Mesendoderm (in vitro differentiated cells): ENCODE measurements at regions not wholly inside any gene's neighbourhood (a gene's known extent, or its start where the extent isn't known, plus 50 kb on each side); places are given as distances from the start of the nearest gene placed in this dataset.

ENCODE experiments used
- DNase-seq: peaks from one replicate; pipeline ENCODE4 v3.0.0; 2013
- H2AK5ac ChIP-seq: 2 replicates; pipeline ENCODE4 v1.6.1; 2013; ENCODE audit warnings: low read length, inconsistent platforms
- H2BK120ac ChIP-seq: 2 replicates; pipeline ENCODE4 v1.6.1; 2013; ENCODE audit warnings: low read depth, mild to moderate bottlenecking, low read length, moderate library complexity, mixed read lengths
- H2BK15ac ChIP-seq: replicated peaks from 2 replicates; pipeline ENCODE4 v1.6.1; 2013; ENCODE audit warnings: low read depth, mild to moderate bottlenecking, moderate library complexity
- H2BK5ac ChIP-seq: 2 replicates; pipeline ENCODE4 v1.6.1; 2013; ENCODE audit warnings: low read length, inconsistent platforms
- H3K18ac ChIP-seq: 2 replicates; pipeline ENCODE4 v1.6.1; 2013; ENCODE audit warnings: mild to moderate bottlenecking, low read length, mixed read lengths
- H3K23ac ChIP-seq: one replicate; pipeline ENCODE4 v1.6.1; 2013; ENCODE audit warnings: low read length
- H3K27ac ChIP-seq: 2 replicates; pipeline ENCODE4 v1.5.1; 2013; ENCODE audit warnings: low read depth, mild to moderate bottlenecking, inconsistent platforms, low read length, moderate library complexity
- H3K27me3 ChIP-seq: 2 replicates; pipeline ENCODE4 v1.6.1; 2013; ENCODE audit warnings: low read length, control low read depth, mild to moderate bottlenecking, inconsistent platforms; ENCODE audit not compliant: insufficient read depth, poor library complexity
- H3K36me3 ChIP-seq: 2 replicates; pipeline ENCODE4 v1.6.1; 2013; ENCODE audit warnings: low read length, inconsistent platforms; ENCODE audit not compliant: control insufficient read depth, insufficient read depth
- H3K4ac ChIP-seq: one replicate; pipeline ENCODE4 v1.6.1; 2013; ENCODE audit warnings: low read depth, mild to moderate bottlenecking, low read length, moderate library complexity
- H3K4me1 ChIP-seq: 2 replicates; pipeline ENCODE4 v1.6.1; 2013; ENCODE audit warnings: low read depth, low read length, inconsistent platforms; ENCODE audit not compliant: control insufficient read depth
- H3K4me2 ChIP-seq: 2 replicates; pipeline ENCODE4 v1.6.1; 2013; ENCODE audit warnings: low read length
- H3K4me3 ChIP-seq: 2 replicates; pipeline ENCODE4 v1.5.1; 2013; ENCODE audit warnings: mild to moderate bottlenecking, low read length
- H3K56ac ChIP-seq: one replicate; pipeline ENCODE4 v1.6.1; 2013; ENCODE audit warnings: low read length
- H3K79me1 ChIP-seq: 2 replicates; pipeline ENCODE4 v1.6.1; 2013; ENCODE audit warnings: low read length, inconsistent platforms
- H3K79me2 ChIP-seq: 2 replicates; pipeline ENCODE4 v1.6.1; 2013; ENCODE audit warnings: mild to moderate bottlenecking, low read length; ENCODE audit not compliant: control insufficient read depth, insufficient read depth
- H3K9ac ChIP-seq: 2 replicates; pipeline ENCODE4 v1.6.1; 2013; ENCODE audit warnings: low read length, inconsistent platforms
- H4K5ac ChIP-seq: one replicate; pipeline ENCODE4 v1.6.1; 2013; ENCODE audit warnings: low read length
- H4K8ac ChIP-seq: one replicate; pipeline ENCODE4 v1.6.1; 2013; ENCODE audit warnings: low read depth, mild to moderate bottlenecking, control low read depth, low read length, moderate library complexity
- WGBS: extraction: QIAGEN DNeasy Blood & Tissue Kit; methylation state at CpG from one replicate; pipeline ENCODE4 v1.1.7; 2013; ENCODE audit warnings: low lambda C conversion rate, missing lambda C conversion rate; ENCODE audit not compliant: insufficient coverage; ENCODE audit errors: extremely low coverage; 5-methylcytosine and 5-hydroxymethylcytosine counted together

DNA sequence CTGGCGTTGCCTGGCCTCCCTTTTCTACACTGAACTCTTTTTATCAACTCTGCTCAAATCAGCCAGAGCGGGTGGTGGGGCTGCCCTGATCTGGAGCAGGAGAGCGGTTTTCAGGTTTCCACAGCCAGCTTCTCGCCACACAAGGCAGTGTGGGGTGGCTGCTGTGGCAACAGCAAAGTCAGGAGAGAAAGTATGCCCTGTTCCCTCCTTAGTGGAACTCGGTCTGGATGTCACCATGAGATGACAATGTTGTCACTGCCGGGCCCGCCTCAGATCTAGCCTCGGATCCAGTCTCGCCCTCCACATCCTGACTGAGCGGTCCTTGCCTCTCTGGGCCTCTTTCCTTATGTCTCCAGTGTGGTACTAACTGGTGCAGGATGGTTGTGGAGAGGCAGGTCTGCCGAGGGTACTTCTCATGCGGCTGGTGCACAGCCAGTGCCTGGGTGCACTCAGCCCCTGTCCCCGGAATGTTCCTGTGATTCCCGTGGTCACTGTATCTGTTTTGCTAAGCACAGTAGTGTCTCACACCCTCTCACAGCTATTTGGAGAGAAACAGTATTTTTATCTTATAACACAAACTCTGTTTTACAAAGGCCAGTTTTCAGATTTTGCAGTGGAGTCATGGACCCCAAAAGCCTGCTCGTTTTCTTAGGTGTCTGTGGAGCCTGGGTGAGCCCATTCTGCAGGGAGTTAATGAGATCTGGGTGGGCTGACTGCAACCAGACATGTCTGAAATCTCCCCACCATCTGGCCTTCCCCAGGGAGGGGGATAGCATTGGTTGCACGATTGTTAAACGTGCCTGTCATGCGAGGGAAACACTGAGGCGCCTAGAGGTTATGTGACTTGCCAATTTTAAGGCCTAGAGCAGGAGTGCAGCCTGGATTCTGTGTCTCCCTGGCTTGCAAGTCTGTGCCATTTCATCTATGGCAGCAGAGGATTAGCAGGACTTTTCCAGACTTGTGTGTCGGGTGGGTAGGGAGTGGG is 261.1 kb upstream of the AGAP1 start:
- H3K56ac ChIP-seq = no peak overlapping the region
- H2AK5ac ChIP-seq = no peak overlapping the region
- no peak overlapping the region for H3K18ac ChIP-seq
- no CpG with 5 or more reads among the region's 20 CpGs for WGBS
- no peak overlapping the region for H2BK5ac ChIP-seq
- H4K8ac ChIP-seq = no peak overlapping the region
- H2BK120ac ChIP-seq = no peak overlapping the region
- H3K27me3 ChIP-seq = no peaks in the 10 kb centered on the region
- H3K23ac ChIP-seq = no peak overlapping the region
- H3K4me2 ChIP-seq = no peak overlapping the region
- no peaks in the 10 kb centered on the region for H3K79me2 ChIP-seq
- H3K27ac ChIP-seq = no peak overlapping the region
- no peaks in the 10 kb centered on the region for H3K36me3 ChIP-seq
- H3K9ac ChIP-seq = no peak overlapping the region
- H3K4me3 ChIP-seq = no peak overlapping the region
- no peaks in the 10 kb centered on the region for H3K4me1 ChIP-seq
- H3K4ac ChIP-seq = no peak overlapping the region
- H3K79me1 ChIP-seq = no peaks in the 10 kb centered on the region
- H2BK15ac ChIP-seq = no peak overlapping the region
- no peak for DNase-seq
- H4K5ac ChIP-seq = no peak overlapping the region

DNA sequence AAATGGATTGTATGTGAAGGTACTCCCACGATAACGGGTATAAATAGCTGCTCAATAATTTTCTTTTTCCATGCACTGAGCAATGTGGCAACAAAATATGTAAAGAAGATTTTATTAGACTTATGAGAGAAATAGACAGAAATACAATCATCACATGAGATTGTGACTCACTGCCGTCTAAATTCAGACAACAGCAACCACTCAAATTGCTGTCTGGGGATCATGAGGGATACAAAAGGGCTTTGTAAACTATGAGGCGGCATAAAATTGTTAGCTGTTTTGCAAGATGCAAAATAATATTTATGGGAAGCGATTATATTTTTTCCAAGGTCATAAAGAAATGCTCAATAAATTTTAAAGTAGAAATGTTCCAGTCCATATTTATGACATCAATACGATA is 259.1 kb upstream of the AGAP1 start:
- no peak overlapping the region for H3K56ac ChIP-seq
- no peaks in the 10 kb centered on the region for H3K27me3 ChIP-seq
- H3K4me1 ChIP-seq = no peaks in the 10 kb centered on the region
- H2AK5ac ChIP-seq = no peak overlapping the region
- no peaks in the 10 kb centered on the region for H3K79me1 ChIP-seq
- H2BK5ac ChIP-seq = no peak overlapping the region
- H3K4me2 ChIP-seq = no peak overlapping the region
- H3K9ac ChIP-seq = no peak overlapping the region
- H3K4me3 ChIP-seq = no peak overlapping the region
- H4K8ac ChIP-seq = no peak overlapping the region
- no peak overlapping the region for H2BK15ac ChIP-seq
- no peak overlapping the region for H3K18ac ChIP-seq
- no peaks in the 10 kb centered on the region for H3K36me3 ChIP-seq
- no peak for DNase-seq
- no CpG with 5 or more reads among the region's 6 CpGs for WGBS
- no peak overlapping the region for H3K23ac ChIP-seq
- H4K5ac ChIP-seq = no peak overlapping the region
- no peak overlapping the region for H2BK120ac ChIP-seq
- H3K4ac ChIP-seq = no peak overlapping the region
- H3K27ac ChIP-seq = no peak overlapping the region
- no peaks in the 10 kb centered on the region for H3K79me2 ChIP-seq

DNA sequence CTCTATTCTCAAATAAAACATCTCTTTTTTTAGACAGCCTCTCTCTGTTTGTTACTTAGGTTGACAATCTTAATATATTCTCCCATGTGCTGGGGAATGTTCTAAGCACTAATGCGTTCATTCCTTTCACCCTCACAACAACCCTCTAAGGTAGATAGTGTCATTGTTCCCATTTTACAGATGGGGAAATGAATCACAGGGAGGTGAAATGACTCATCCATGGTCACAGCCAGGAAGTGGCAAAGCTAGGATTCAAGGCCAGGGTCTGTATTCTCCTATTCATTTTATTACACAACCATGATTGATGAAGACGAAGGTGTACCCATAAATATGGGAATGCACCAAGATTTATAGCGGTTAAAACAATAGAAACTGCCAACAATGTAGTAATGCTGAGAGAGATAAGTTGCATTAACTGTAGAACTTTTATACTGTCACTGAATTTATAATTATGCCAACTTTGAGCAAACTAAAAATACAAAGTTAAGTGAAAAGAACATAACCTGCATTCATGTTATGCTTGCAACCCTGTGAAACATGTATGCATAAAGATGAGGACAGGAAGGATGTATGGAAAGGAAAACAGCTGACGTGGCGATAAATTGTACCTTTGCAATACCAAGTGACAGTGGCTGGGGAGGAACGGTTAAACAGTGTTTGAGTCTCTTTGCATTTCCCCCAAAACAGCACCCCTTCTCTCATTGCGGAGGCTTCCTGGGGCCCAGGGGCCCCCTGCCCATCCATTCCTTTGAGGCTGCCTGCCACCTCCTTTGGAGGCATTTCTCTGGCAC is 257.7 kb upstream of the AGAP1 start:
- WGBS = no CpG with 5 or more reads among the region's 7 CpGs
- Histone ChIP-seq H3K4me3 (no peak overlapping the region), H2BK120ac (no peak overlapping the region), H4K8ac (no peak overlapping the region), H3K4ac (no peak overlapping the region), H3K27me3 (no peaks in the 10 kb centered on the region), H2BK15ac (no peak overlapping the region), H3K9ac (no peak overlapping the region), H3K36me3 (no peaks in the 10 kb centered on the region), H3K79me1 (no peaks in the 10 kb centered on the region), H3K56ac (no peak overlapping the region), H2AK5ac (no peak overlapping the region), H3K4me2 (no peak overlapping the region), H2BK5ac (no peak overlapping the region), H4K5ac (no peak overlapping the region), H3K4me1 (no peaks in the 10 kb centered on the region), H3K27ac (no peak overlapping the region), H3K18ac (no peak overlapping the region), H3K79me2 (no peaks in the 10 kb centered on the region), H3K23ac (no peak overlapping the region)
- no peak for DNase-seq

GRCh38 chr2:235238537-235238936 is 255.3 kb upstream of the AGAP1 start:
- no peak overlapping the region for H2BK120ac ChIP-seq

DNA sequence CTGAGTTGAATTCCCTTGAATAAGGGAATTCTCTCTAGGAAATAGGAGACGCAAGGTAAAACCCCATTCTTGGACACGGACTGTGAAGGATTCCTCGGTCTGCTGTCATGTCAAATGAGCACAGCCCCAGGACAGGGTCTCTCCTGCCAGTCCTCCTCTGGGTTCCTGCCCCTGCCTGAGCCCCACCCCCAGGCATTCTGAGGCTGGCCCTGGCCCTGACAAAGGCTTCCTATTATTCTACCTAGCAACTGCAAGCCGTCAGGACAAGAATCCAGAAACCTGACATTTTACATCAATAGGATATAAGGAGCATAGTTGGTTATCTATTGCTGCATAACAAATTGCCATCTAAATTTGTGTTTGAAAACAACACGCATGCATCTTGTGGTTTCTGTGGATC is 253.3 kb upstream of the AGAP1 start:
- no peak for DNase-seq
- H3K79me2 ChIP-seq = no peaks in the 10 kb centered on the region
- no peak overlapping the region for H3K18ac ChIP-seq
- H4K8ac ChIP-seq = no peak overlapping the region
- H3K4me2 ChIP-seq = no peak overlapping the region
- no peak overlapping the region for H2BK5ac ChIP-seq
- H2AK5ac ChIP-seq = no peak overlapping the region
- no peak overlapping the region for H3K23ac ChIP-seq
- H2BK120ac ChIP-seq = no peak overlapping the region
- no peaks in the 10 kb centered on the region for H3K27me3 ChIP-seq
- H3K79me1 ChIP-seq = no peaks in the 10 kb centered on the region
- WGBS = no CpG with 5 or more reads among the region's 5 CpGs
- H4K5ac ChIP-seq = no peak overlapping the region
- H2BK15ac ChIP-seq = no peak overlapping the region
- H3K9ac ChIP-seq = no peak overlapping the region
- no peaks in the 10 kb centered on the region for H3K4me1 ChIP-seq
- no peak overlapping the region for H3K4ac ChIP-seq
- H3K56ac ChIP-seq = no peak overlapping the region
- H3K27ac ChIP-seq = no peak overlapping the region
- no peaks in the 10 kb centered on the region for H3K36me3 ChIP-seq
- no peak overlapping the region for H3K4me3 ChIP-seq

More at GRCh38 chr2:235238537-235238936, 255.3 kb upstream of the AGAP1 start:
- Histone ChIP-seq H3K4me1 (no peaks in the 10 kb centered on the region), H2AK5ac (no peak overlapping the region), H3K79me2 (no peaks in the 10 kb centered on the region), H4K8ac (no peak overlapping the region), H3K4me2 (no peak overlapping the region), H3K4ac (no peak overlapping the region), H3K79me1 (no peaks in the 10 kb centered on the region), H3K23ac (no peak overlapping the region), H3K18ac (no peak overlapping the region), H3K9ac (no peak overlapping the region), H2BK15ac (no peak overlapping the region), H3K27ac (no peak overlapping the region), H3K56ac (no peak overlapping the region), H4K5ac (no peak overlapping the region), H3K27me3 (no peaks in the 10 kb centered on the region), H3K36me3 (no peaks in the 10 kb centered on the region), H3K4me3 (no peak overlapping the region), H2BK5ac (no peak overlapping the region)
- DNase-seq = no peak
- WGBS = no CpG with 5 or more reads among the region's 3 CpGs
